DND-41 (cell line): ENCODE measurements at regions not wholly inside any gene's neighbourhood (a gene's known extent, or its start where the extent isn't known, plus 50 kb on each side); places are given as distances from the start of the nearest gene placed in this dataset.

ENCODE experiments used
- ATAC-seq: fragments of 200-7000 bp; cut with Tn5 transposase; 3 replicates; pipeline ENCODE4 v1.9.1; 2021; ENCODE audit warnings: low read depth; ENCODE audit not compliant: insufficient read depth
- DNase-seq: peaks from one replicate; pipeline ENCODE4 v3.0.0-alpha.2; 2020
- H2AFZ ChIP-seq: 2 replicates; pipeline ENCODE4 v1.6.0; 2012; ENCODE audit warnings: low read depth, low read length
- H3K27ac ChIP-seq: 2 replicates; pipeline ENCODE4 v1.5.1; 2012; ENCODE audit warnings: low read length, inconsistent platforms
- H3K27me3 ChIP-seq: fragments of 200-600 bp; sonication (generic); 2 replicates; pipeline ENCODE4 v1.6.0; 2012; ENCODE audit warnings: low read length, mild to moderate bottlenecking, inconsistent platforms; ENCODE audit not compliant: insufficient read depth, poor library complexity
- H3K36me3 ChIP-seq: 2 replicates; pipeline ENCODE4 v1.5.1; 2012; ENCODE audit warnings: low read length, inconsistent platforms; ENCODE audit not compliant: insufficient read depth
- H3K4me1 ChIP-seq: 2 replicates; pipeline ENCODE4 v1.5.1; 2012; ENCODE audit warnings: mild to moderate bottlenecking, low read length; ENCODE audit not compliant: insufficient read depth
- H3K4me2 ChIP-seq: 2 replicates; pipeline ENCODE4 v1.6.0; 2012; ENCODE audit warnings: mild to moderate bottlenecking, moderate library complexity, low read length, inconsistent platforms; ENCODE audit not compliant: insufficient read depth
- H3K4me3 ChIP-seq, 2 experiments: fragments of 200-600 bp in 1 of 2; shearing (Covaris generic) in 1 of 2; 2 replicates each; pipeline ENCODE4 v1.5.1; 2012 to 2016; ENCODE audit warnings: inconsistent platforms in 2 of 2, low read length in 2 of 2, mild to moderate bottlenecking in 2 of 2, low read depth in 1 of 2, moderate library complexity in 1 of 2
- H3K79me2 ChIP-seq: 2 replicates; pipeline ENCODE4 v1.6.0; 2012; ENCODE audit warnings: low read length, inconsistent platforms; ENCODE audit not compliant: insufficient read depth
- H3K9ac ChIP-seq: 2 replicates; pipeline ENCODE4 v1.6.0; 2012; ENCODE audit warnings: low read depth, mild to moderate bottlenecking, inconsistent platforms, low read length, moderate library complexity
- H3K9me3 ChIP-seq: 2 replicates; pipeline ENCODE4 v1.5.1; 2012; ENCODE audit warnings: low read length, moderate library complexity, mild to moderate bottlenecking, inconsistent platforms; ENCODE audit not compliant: insufficient read depth, severe bottlenecking
- H4K20me1 ChIP-seq: 2 replicates; pipeline ENCODE4 v1.6.0; 2012; ENCODE audit warnings: low read length; ENCODE audit not compliant: insufficient read depth
- EZH2 ChIP-seq: IDR thresholded peaks from 3 replicates; pipeline ENCODE4 v1.6.1; 2012; ENCODE audit warnings: borderline replicate concordance, low read depth, mild to moderate bottlenecking, moderate library complexity, low read length, inconsistent platforms; ENCODE audit not compliant: severe bottlenecking
- TF ChIP-seq, protein P1 (sequence below): IDR thresholded peaks from 2 replicates; pipeline ENCODE4 v1.5.1; 2012; ENCODE audit warnings: borderline replicate concordance, low read length, moderate library complexity, mild to moderate bottlenecking; ENCODE audit not compliant: poor library complexity, severe bottlenecking; ENCODE audit errors: extremely low read depth

DNA sequence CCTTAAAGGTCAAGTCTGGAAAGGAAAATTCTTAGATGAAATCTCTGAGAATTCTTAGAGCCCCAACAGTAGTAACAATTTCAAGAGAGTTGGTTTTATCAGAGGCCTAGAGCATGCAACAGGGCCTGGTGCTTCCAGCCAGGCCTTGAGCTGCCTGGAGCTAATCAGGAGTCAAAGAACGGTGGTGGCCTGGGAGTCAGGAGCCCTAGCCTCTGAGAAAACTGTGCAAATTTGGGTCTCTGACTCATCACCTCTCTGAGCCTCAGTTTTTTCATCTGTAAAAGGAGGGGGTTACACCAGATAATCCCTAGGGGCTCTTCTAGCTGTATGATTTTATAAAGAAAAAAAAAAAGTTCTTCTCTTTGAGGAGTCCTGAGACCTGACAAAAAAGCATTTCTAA, 227.3 kb upstream of the RPL38 start:
- no peaks in the 10 kb centered on the region for H3K36me3 ChIP-seq
- no peak overlapping the region for H3K9ac ChIP-seq
- no peaks in the 10 kb centered on the region for H4K20me1 ChIP-seq
- no peak overlapping the region for H3K4me2 ChIP-seq
- peaks cover 4% of the 10 kb centered on the region for H3K27me3 ChIP-seq
- H3K4me3 ChIP-seq = no peak overlapping the region
- H2AFZ ChIP-seq = no peak overlapping the region
- no peaks in the 10 kb centered on the region for H3K9me3 ChIP-seq
- TF ChIP-seq, protein P1, sequence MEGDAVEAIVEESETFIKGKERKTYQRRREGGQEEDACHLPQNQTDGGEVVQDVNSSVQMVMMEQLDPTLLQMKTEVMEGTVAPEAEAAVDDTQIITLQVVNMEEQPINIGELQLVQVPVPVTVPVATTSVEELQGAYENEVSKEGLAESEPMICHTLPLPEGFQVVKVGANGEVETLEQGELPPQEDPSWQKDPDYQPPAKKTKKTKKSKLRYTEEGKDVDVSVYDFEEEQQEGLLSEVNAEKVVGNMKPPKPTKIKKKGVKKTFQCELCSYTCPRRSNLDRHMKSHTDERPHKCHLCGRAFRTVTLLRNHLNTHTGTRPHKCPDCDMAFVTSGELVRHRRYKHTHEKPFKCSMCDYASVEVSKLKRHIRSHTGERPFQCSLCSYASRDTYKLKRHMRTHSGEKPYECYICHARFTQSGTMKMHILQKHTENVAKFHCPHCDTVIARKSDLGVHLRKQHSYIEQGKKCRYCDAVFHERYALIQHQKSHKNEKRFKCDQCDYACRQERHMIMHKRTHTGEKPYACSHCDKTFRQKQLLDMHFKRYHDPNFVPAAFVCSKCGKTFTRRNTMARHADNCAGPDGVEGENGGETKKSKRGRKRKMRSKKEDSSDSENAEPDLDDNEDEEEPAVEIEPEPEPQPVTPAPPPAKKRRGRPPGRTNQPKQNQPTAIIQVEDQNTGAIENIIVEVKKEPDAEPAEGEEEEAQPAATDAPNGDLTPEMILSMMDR = no peak
- TF ChIP-seq EZH2 = no peak
- ATAC-seq (no peak), DNase-seq (no peak)
- no peaks in the 10 kb centered on the region for H3K4me1 ChIP-seq
- H3K27ac ChIP-seq = no peak overlapping the region
- no peaks in the 10 kb centered on the region for H3K79me2 ChIP-seq

DNA sequence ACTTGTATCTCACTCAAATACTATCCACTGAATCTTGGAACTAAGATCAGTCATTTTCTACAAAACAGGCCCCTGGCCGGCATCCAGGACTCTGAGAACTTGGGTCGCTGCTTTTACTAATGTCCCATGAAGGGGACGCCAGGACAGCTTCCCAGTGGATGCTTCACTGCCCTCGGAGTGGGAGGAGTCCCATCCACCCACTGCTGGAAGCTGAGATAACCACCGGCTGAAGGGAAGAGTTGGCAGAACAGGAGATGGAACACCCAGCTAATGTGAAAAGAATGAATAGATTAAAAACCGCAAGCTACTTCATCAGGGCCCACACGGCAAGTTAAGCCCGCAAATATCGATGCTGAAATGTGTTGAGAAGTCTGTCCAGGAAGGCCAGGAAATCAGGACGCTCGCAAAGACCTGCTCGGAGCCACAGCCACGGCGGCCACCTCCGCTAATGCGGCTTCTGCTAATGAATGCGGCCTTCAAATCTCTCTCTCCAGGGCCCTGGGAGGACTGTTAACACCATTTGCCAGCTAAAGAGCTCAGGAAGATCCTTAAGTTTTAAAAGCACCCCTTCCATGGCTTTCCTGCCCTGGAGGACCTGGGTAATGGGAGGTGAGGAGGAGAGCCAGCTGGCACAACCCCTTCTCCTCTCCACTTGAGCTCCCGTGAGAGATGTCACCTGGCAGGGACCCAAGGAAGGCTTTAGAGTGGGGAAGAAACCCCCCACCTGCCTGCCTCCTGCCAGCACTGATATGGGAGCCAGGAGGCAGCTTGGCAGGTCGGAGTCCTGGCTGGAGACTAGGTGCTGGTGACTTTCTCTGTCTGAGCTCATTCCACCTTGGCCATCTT, 226.6 kb upstream of the RPL38 start:
- Histone ChIP-seq H3K9ac (no peak overlapping the region), H3K9me3 (no peaks in the 10 kb centered on the region), H3K4me3 (no peak overlapping the region), H3K4me1 (no peaks in the 10 kb centered on the region), H3K27me3 (peaks cover 4% of the 10 kb centered on the region), H4K20me1 (no peaks in the 10 kb centered on the region), H3K79me2 (no peaks in the 10 kb centered on the region), H2AFZ (no peak overlapping the region), H3K4me2 (no peak overlapping the region), H3K36me3 (no peaks in the 10 kb centered on the region), H3K27ac (no peak overlapping the region)
- ATAC-seq = no peak
- DNase-seq = no peak
- TF ChIP-seq, protein P1 = no peak
- no peak for TF ChIP-seq EZH2

DNA sequence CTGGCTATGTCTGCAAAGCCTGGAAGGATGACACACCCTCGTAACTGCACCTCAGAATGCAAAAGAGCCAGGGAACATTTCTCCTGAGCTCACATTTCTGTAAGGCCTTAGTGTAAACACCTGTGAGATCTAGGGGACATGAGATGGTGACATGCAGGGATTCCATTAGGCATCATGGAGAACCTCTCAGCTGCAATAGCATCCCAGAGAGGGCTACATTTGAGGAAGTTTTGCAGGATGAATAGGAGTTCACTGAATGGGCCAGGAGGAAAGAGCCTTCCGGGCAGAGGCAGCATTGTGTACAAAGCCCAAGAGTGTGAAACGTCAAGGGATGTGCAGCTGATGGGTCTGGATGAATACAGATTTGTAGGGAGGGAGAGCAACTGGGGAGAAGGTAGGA, 223.0 kb upstream of the RPL38 start:
- no peaks in the 10 kb centered on the region for H3K79me2 ChIP-seq
- H3K9ac ChIP-seq = no peak overlapping the region
- H3K4me3 ChIP-seq = no peak overlapping the region
- no peak overlapping the region for H2AFZ ChIP-seq
- TF ChIP-seq, protein P1 = no peak
- no peak for TF ChIP-seq EZH2
- no peaks in the 10 kb centered on the region for H3K4me1 ChIP-seq
- H3K27me3 ChIP-seq = peaks cover 6% of the 10 kb centered on the region
- DNase-seq (no peak), ATAC-seq (no peak)
- no peaks in the 10 kb centered on the region for H4K20me1 ChIP-seq
- no peaks in the 10 kb centered on the region for H3K36me3 ChIP-seq
- H3K4me2 ChIP-seq = no peak overlapping the region
- H3K27ac ChIP-seq = no peak overlapping the region
- H3K9me3 ChIP-seq = no peaks in the 10 kb centered on the region
